SU-DHL-6 (cell line): ENCODE measurements at regions not wholly inside any gene's neighbourhood (a gene's known extent, or its start where the extent isn't known, plus 50 kb on each side); places are given as distances from the start of the nearest gene placed in this dataset.

ENCODE experiments used
- CTCF ChIP-seq: fragments of 200-600 bp; sonication (generic); IDR thresholded peaks from one replicate; pipeline ENCODE4 v1.5.1; 2017; ENCODE audit warnings: antibody characterized with exemption, mild to moderate bottlenecking, low read length, moderate library complexity; ENCODE audit not compliant: insufficient read depth, poor library complexity, severe bottlenecking
- EZH2phosphoT487 ChIP-seq: fragments of 200-600 bp; sonication (generic), shearing (Covaris generic); conservative IDR thresholded peaks from 2 replicates; pipeline ENCODE4 v1.6.1; 2018; ENCODE audit warnings: mild to moderate bottlenecking, antibody characterized with exemption, low read length, moderate library complexity, mixed read lengths

- TF ChIP-seq CTCF (no peak), EZH2phosphoT487 (no peak)
Observed at GRCh38 chr20:41776421-41776820, 158.2 kb upstream of the CHD6 start.
